Middle frontal gyrus (tissue), 1 donor: ENCODE measurements at regions not wholly inside any gene's neighbourhood (a gene's known extent, or its start where the extent isn't known, plus 50 kb on each side); places are given as distances from the start of the nearest gene placed in this dataset.

Source experiments
- DNase-seq: peaks from one replicate; pipeline ENCODE4 v3.0.0-alpha.2; 2015; ENCODE audit warnings: low spot score; ENCODE audit errors: extremely low spot score

DNA sequence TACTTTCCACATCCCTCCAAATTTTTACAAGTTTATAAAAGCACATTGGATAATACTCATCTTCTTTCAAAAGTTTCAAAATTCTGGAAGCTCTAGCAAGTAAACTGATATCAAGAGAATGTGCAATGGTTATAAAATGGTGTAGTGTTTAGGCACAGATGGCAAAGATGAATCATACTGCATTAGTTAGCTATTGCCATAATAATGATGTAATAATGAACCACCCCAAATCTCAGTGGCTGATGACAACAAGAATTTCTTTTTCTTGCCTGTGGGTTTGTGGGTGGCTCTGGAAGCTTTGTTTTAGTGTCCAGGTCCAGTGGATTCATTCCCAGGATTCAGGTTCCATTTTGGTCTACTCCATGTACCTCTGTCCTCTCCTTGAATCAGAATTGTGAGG, 319.0 kb downstream of the BRINP1 start:
- no peak for DNase-seq

DNA sequence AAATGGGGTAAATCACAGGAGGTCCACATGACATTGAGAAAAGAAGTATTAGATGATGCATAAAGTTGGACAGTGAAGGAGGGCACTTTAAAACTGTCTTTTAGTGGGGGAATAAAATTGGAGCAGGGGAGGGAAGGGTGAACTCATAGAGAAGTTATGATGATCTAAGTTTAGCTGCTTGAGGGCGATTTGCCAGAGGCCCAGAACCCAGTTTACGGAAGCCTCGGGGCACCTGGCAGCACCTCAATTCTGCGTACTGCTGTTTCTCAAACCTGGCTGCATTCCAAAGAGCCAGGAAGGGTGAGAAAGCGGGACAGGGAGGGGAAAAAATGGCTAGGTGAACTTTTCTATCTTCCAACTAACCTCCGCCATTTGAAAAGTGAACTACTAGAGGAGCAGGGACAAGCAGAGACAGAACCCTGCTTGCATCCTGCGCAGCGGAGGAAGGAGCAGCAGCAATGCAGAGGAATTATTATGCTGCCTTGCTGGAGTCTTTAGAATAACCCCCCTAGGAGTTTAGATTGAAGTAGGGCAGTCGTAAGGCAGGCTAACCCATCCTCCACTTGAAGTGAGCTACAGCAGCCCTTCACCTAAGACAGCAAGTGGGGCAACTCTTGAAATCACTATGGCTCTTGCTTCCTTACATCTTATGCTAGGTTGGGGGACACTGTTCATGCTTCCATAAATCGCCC, 316.8 kb downstream of the BRINP1 start:
- DNase-seq, result no peak

DNA sequence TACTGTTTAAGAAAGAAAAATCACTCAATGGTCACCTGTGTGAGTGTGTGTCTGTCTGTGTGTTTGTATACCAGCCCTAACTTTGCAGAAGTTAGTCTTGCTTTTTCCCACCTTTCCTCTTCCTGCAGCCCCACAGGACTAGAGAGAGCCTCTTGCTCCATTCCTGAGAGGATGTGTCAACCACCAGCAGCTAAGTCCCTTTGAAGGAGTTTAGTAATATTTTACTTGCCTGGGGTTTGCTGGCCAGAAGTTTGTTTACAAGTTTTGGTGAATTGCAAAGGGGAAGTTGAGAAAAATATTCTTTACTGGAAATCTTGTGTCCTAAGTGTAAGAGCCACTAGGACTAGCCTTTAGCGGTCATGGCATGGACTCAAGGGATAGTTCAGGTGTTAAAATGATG, 316.2 kb downstream of the BRINP1 start:
- no peak for DNase-seq

DNA sequence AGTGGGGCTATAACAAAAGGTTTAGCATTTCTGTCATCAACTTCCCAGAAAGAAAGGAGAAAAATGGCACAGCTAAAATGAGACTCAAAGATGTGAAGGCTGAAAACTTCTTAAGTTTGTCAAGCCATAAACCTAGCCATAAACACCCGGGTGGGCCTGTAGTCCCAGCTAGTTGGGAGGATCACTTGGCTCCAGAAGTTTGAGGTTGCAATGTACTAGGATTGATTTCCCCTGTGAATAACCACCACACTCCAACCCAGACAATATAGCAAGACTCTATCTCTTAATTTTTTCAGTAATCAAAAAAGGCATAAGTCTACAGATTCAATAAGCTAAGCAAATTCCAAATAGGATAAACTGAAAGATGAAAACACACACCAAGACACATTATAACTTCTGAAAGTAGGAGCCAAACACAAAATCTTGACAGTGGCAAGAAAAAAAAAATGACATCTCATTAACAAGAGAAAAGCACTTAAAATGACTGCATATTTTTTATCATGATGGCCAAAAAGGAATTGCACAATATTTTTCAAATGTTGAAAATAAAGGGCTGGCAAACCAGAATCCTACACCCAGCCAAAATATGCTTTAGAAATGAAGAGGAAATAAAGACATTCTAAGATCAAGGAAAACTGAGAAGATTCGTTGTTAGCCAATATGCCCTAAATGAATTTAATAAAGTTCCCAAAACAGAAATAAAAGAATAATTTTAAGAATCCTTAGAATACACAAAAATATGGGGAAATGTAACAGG, 308.4 kb downstream of the BRINP1 start:
- DNase-seq, result no peak

DNA sequence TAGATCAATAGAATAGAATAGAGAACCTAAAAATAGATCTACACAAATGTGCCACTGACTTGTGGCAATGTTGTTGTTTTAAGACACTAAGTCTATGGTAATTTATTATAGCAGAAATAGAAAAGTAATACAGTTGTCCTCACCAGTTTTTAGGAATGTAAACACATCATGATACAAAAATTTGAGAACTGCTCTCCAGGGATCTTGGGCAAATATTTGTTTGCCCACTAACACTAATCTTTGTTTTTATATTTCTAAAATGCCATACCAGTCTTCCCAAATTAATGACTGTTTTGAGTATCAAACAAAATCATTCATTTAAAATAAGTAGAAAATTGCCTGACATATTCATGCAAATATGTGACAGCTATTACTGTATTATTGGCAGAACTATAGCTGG, 297.6 kb downstream of the BRINP1 start:
- DNase-seq, result no peak

DNA sequence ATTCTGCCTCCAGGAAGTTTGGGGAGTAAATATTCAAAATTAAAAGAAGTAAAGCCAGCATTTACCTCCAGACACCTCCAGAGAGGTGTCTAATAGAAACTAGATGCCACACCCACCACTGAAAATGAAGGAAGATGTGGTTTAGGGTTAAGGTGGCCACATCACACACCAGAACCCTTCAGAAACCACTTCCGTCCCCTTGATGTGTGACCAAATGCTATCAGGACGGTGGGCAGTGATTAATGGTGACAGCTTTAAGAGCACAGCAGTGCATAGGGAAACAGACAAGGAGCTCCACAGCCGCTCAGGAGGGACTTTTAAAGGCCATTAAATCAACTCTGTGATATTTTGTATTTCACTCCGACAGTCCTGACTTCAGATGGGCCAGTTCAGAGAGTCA, 295.2 kb downstream of the BRINP1 start:
- DNase-seq, result no peak

DNA sequence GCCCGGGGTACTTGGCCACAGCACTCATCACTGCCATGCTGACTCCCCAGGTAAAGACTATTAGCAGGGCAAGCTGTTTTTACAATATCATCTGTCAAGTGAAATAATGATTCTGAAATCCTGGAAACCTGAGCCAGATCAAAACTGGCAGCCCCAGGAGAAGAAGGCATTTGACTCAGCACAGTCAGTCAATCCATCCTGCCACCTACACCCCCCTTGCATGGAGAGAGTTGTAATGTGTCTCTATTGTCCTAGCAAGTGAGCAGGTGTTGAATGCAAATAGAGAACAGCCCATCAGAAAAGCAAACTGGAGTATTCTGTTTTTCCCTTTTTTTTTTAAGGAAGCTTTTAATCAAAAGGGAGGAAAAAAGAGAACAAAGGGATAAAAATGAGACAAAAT, 291.2 kb downstream of the BRINP1 start:
- no peak for DNase-seq

DNA sequence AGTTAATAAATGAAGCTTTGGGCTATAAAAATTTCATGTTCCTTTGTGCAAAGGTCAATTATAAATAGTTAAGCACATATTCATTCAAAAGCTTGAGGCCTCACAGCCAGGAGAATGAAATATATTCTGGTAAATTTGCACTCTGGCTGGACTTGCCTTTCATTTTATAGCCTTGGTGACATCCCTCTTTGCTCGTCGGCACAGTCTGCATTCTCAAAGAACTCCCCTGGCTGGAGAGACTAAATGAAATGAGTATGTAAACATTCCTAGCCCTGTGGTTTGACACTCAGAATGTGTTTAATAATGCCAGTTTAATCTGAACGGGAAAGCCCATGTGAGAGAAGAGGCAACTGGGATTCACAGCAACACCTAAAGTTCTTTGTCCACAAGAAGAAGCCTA, 285.6 kb downstream of the BRINP1 start:
- DNase-seq, result no peak

DNA sequence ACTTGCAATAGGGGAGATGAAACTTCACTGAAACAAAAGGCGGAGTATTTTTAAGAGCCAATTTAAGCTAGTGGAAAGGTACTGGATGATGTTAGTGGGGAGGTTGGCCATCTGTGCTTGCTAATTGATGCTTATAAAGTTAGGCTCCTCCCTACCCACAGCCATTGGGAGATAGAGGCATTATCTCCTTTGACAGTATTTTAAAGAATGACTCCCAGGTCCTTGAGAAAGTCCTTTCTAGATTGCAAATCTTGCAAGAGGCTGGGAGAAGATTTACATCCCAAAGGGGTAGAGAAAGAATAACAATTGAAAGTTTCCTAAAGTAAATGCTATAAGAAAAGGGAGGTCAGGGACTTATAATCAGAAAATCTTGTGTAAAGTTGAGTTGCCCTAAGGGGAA, 282.6 kb downstream of the BRINP1 start:
- DNase-seq, result no peak

DNA sequence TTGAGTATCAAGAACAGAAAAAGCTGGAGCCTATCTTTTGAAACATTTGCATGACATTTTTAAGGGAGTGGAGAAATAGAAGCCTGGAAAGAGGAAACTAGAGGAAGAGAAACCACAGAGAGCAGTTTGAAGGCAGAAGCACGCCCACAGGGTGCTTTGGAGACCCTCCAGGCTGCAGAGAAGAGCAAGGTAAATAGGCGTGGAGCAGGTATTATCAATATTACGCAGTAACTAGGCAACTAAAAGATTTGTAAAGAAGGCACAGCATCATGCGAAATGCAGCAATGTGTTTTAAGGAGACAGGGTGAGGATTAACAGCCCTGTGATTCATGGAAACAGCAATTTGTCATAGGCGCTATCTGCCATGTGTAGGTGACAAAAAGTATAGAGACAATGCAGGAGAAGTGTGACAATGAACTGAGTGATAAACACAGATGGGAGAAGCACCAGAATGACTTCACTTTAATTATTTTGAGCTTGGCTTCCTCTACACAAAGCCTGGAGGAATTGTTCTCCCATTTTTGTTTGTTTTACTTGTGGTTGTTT, 281.2 kb downstream of the BRINP1 start:
- no peak for DNase-seq

DNA sequence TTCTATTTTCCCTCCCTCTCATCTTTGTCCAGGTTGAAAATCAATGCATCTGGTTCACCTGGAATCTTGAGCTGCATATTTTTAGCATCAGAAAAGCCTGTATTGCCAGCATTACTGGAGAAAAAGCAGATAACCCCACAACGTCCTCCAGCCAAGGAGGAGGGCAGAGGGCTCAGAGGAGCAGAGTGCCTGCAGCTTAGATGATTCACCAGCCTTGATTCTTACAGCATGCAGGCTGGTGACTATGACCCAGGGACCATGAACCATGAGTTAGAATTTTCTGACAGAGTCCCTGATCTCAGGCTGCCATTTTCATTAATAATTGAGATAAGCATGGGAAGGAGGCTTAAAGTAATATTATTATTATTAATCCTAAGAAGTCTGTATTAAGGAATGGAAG, 278.2 kb downstream of the BRINP1 start:
- no peak for DNase-seq

DNA sequence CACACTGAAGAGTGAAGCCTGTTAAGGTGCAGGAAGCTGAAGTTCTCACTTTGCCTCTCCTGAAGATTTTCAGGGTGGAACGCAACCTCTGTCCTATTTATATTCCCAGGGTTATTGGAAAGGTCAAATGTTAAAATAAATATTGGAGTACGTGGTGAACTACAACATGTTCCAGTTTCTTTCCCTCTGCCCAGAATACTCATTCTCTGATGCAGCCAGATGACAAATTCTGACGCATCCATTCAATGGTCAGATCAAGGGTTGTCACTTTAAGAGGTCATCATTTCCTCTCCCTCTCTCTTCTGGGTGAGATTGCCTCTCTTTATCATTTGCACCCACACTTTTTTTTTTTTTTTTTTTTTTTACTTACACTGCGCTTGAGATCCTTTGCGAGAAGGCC, 277.1 kb downstream of the BRINP1 start:
- no peak for DNase-seq

DNA sequence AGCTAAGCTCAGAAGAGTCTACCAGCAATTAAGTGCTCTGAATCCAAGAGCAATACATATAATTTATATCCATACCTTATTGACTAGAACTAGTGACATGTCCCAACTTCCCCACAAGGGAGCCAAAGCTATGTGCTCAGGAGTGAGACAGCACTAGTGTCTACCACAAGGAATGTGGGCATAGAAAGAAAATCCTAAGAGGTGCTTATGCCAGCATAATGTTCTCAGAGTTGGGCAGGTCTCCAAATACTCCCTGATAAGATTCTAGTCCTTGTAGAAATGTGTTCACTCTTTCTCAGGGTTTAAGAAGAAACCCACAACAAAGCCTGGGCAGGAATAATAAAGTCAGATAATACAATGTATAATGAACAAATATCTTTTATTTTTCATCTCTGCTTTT, 275.1 kb downstream of the BRINP1 start:
- no peak for DNase-seq

DNA sequence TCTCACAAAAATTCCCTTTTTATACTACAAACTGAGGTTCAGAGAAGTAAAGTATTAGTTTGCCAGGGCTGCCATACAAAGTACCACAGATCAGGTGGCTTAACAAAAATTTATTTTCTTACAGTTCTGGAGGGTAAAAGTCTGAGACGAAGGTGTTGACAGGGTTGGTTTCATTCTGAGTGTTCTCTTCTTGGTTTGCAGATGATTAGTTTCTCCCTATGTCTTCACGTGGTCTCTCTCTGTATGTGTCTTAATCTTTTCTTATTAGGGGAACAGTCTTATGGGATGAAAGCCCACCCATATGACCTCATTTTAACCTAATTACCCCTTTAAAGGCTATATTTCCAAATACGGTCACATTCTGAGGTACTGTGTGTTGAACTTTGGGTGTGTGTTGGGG, 274.2 kb downstream of the BRINP1 start:
- no peak for DNase-seq

DNA sequence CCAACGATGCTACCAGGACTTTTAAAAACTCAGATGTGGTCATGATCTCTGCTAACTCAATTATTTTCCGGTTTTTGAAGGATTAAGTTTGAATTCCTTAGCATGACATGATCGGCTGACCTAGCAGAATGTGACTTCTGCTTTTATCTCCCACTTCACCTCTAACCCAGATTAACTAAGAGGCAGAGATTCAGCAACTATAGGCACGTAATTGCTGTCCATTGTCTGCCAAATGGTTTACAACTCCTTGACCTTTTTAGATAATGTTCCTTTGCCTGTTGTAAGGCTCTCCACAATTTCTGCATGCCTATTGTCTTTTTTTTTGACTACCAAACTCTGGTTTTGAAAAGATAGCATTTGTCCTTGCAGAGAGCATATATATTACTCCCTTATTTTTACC, 268.2 kb downstream of the BRINP1 start:
- DNase-seq, result no peak

DNA sequence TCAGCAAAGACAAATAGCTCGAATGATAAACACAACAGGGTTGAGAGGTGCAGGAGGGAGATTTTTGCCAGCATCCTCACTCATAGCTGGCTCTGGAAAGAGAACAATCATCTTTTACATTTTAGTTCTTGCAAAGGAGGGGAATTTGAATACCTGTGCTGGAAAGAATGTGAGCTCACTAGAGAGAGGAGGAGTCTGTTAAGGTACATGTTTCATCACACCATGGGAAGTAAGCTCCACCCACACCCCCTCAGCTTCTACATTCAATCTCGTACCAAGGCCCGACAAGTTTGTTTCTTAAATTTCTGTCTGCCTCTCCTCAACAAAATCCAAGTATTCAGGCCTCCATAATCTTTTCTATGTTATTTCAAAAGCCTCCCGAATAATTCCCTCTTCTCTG, 254.6 kb downstream of the BRINP1 start:
- DNase-seq, result no peak
